SW480 (cell line): ENCODE measurements at regions not wholly inside any gene's neighbourhood (a gene's known extent, or its start where the extent isn't known, plus 50 kb on each side); places are given as distances from the start of the nearest gene placed in this dataset.
A peak's percentile ranks its signal among the peaks of the same experiment; 100 is the strongest.
"Not testable (repeated sequence)": the region's sequence is repeated elsewhere in the genome, so short reads cannot be mapped to it uniquely, and the experiment has no call there.

Source experiments
- DNase-seq: peaks from one replicate; pipeline ENCODE4 v3.0.0-alpha.2; 2016; ENCODE audit warnings: low spot score

- no peak for DNase-seq
These were observed 221.3 kb upstream of the TCERG1L start for GRCh38 chr10:131532745-131533341.

GRCh38 chr10:131533846-131534526 is 222.5 kb upstream of the TCERG1L start:
- DNase-seq: peak; percentile 22

GRCh38 chr10:131534836-131535235 is 223.3 kb upstream of the TCERG1L start:
- no peak for DNase-seq

GRCh38 chr10:131536676-131537075 is 225.2 kb upstream of the TCERG1L start:
- no peak for DNase-seq

GRCh38 chr10:131537281-131537680 is 225.8 kb upstream of the TCERG1L start:
- no peak for DNase-seq

- DNase-seq: no peak
These were observed 233.0 kb upstream of the TCERG1L start for GRCh38 chr10:131544495-131544894.

- peak; percentile 92 for DNase-seq
These were observed 234.7 kb upstream of the TCERG1L start for GRCh38 chr10:131546086-131546810.

- DNase-seq: peak; percentile 50
These were observed 235.7 kb upstream of the TCERG1L start for GRCh38 chr10:131547129-131547799.

- no peak for DNase-seq
These were observed 236.7 kb upstream of the TCERG1L start for GRCh38 chr10:131548176-131548575.

- DNase-seq: no peak
These were observed 237.6 kb upstream of the TCERG1L start for GRCh38 chr10:131549116-131549515.

GRCh38 chr10:131553121-131553520 is 241.6 kb upstream of the TCERG1L start:
- peak; percentile 47 for DNase-seq

- peak; percentile 7 for DNase-seq
These were observed 242.1 kb upstream of the TCERG1L start for GRCh38 chr10:131553581-131553980.

GRCh38 chr10:131554821-131555220 is 243.3 kb upstream of the TCERG1L start:
- DNase-seq: no peak

- no peak for DNase-seq
These were observed 243.9 kb upstream of the TCERG1L start for GRCh38 chr10:131555406-131555805.

- no peak for DNase-seq
These were observed 244.8 kb upstream of the TCERG1L start for GRCh38 chr10:131556061-131556896.

- no peak for DNase-seq
These were observed 245.5 kb upstream of the TCERG1L start for GRCh38 chr10:131556897-131557495.

- DNase-seq: not testable (repeated sequence)
These were observed 246.4 kb upstream of the TCERG1L start for GRCh38 chr10:131557956-131558355.

- no peak for DNase-seq
These were observed 248.0 kb upstream of the TCERG1L start for GRCh38 chr10:131559450-131559911.

- no peak for DNase-seq
These were observed 248.6 kb upstream of the TCERG1L start for GRCh38 chr10:131560166-131560565.

- DNase-seq: no peak
These were observed 249.3 kb upstream of the TCERG1L start for GRCh38 chr10:131560706-131561355.

GRCh38 chr10:131561897-131562296 is 250.4 kb upstream of the TCERG1L start:
- no peak for DNase-seq
